HL-60 (cell line): ENCODE measurements at regions not wholly inside any gene's neighbourhood (a gene's known extent, or its start where the extent isn't known, plus 50 kb on each side); places are given as distances from the start of the nearest gene placed in this dataset.

Source experiments
- CTCF ChIP-seq: IDR thresholded peaks from one replicate; pipeline ENCODE4 v1.5.1; 2011; ENCODE audit warnings: low read length, control low read depth, inconsistent platforms; ENCODE audit not compliant: insufficient read depth
- GABPA ChIP-seq: IDR thresholded peaks from 2 replicates; pipeline ENCODE4 v1.6.1; 2012; ENCODE audit warnings: low read depth
- POLR2AphosphoS5 ChIP-seq: IDR thresholded peaks from 2 replicates; pipeline ENCODE4 v1.6.1; 2012; ENCODE audit warnings: low read depth
- SPI1 ChIP-seq: IDR thresholded peaks from 2 replicates; pipeline ENCODE4 v1.6.1; 2012; ENCODE audit warnings: low read depth, mild to moderate bottlenecking, borderline replicate concordance

- TF ChIP-seq SPI1 (no peak), CTCF (no peak), GABPA (no peak), POLR2AphosphoS5 (no peak)
Measured at GRCh38 chr17:53321651-53322050, 501.1 kb upstream of the KIF2B start.
